ENCODE measurements at regions not wholly inside any gene's neighbourhood (a gene's known extent, or its start where the extent isn't known, plus 50 kb on each side); places are given as distances from the start of the nearest gene placed in this dataset.

DNA sequence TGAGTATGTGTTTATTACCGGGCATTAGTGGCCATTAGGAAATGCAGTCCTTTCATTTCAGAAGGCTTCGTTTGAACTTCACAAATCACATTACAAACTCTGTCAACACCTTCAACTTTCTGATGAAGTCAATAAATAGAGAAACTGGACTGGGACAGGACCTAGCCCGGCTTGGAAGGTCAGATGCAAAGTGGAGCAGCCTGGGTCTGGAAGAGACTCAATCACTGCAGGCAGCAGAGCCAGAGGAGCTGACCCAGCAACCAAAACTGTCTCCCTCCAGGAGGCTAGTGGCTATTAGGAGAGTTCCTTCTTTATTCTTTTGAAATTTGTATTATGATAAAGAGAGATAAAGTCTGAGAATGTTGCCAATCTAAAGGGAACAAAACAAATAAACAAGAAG is 167.2 kb upstream of the SPOPL start:
- FAIRE-seq = no peak
- DNase-seq (ENCODE audit: insufficient read length, low spot score) = no peak
- TF ChIP-seq, protein P1, sequence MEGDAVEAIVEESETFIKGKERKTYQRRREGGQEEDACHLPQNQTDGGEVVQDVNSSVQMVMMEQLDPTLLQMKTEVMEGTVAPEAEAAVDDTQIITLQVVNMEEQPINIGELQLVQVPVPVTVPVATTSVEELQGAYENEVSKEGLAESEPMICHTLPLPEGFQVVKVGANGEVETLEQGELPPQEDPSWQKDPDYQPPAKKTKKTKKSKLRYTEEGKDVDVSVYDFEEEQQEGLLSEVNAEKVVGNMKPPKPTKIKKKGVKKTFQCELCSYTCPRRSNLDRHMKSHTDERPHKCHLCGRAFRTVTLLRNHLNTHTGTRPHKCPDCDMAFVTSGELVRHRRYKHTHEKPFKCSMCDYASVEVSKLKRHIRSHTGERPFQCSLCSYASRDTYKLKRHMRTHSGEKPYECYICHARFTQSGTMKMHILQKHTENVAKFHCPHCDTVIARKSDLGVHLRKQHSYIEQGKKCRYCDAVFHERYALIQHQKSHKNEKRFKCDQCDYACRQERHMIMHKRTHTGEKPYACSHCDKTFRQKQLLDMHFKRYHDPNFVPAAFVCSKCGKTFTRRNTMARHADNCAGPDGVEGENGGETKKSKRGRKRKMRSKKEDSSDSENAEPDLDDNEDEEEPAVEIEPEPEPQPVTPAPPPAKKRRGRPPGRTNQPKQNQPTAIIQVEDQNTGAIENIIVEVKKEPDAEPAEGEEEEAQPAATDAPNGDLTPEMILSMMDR (IDR thresholded peaks at IDR 0.05; ENCODE audit: insufficient read depth, missing control alignments) = no peak

- TF ChIP-seq, protein P1 (IDR thresholded peaks at IDR 0.05; ENCODE audit: insufficient read depth, missing control alignments) = no peak
- no peak for FAIRE-seq
- no peak for DNase-seq (ENCODE audit: insufficient read length, low spot score)
Observed at GRCh38 chr2:138335036-138335435, 166.5 kb upstream of the SPOPL start.

GRCh38 chr2:138336146-138336545 is 165.4 kb upstream of the SPOPL start:
- FAIRE-seq (no peak), DNase-seq (ENCODE audit: insufficient read length, low spot score) (no peak)
- TF ChIP-seq, protein P1 (IDR thresholded peaks at IDR 0.05; ENCODE audit: insufficient read depth, missing control alignments) = no peak

GRCh38 chr2:138355244-138355643 is 146.3 kb upstream of the SPOPL start:
- no peak for FAIRE-seq
- no peak for DNase-seq (ENCODE audit: insufficient read length, low spot score)
- TF ChIP-seq, protein P1 (IDR thresholded peaks at IDR 0.05; ENCODE audit: insufficient read depth, missing control alignments) = no peak

- DNase-seq (ENCODE audit: insufficient read length, low spot score) = no peak
Observed at GRCh38 chr2:138356178-138356577, 145.4 kb upstream of the SPOPL start.

GRCh38 chr2:138359532-138359931 is 142.0 kb upstream of the SPOPL start:
- DNase-seq (ENCODE audit: insufficient read length, low spot score) (no peak), FAIRE-seq (no peak)
- TF ChIP-seq, protein P1 (IDR thresholded peaks at IDR 0.05; ENCODE audit: insufficient read depth, missing control alignments) = no peak

More at GRCh38 chr2:138356178-138356577, 145.4 kb upstream of the SPOPL start:
- TF ChIP-seq, protein P1 (IDR thresholded peaks at IDR 0.05; ENCODE audit: insufficient read depth, missing control alignments) = no peak
- no peak for FAIRE-seq

DNA sequence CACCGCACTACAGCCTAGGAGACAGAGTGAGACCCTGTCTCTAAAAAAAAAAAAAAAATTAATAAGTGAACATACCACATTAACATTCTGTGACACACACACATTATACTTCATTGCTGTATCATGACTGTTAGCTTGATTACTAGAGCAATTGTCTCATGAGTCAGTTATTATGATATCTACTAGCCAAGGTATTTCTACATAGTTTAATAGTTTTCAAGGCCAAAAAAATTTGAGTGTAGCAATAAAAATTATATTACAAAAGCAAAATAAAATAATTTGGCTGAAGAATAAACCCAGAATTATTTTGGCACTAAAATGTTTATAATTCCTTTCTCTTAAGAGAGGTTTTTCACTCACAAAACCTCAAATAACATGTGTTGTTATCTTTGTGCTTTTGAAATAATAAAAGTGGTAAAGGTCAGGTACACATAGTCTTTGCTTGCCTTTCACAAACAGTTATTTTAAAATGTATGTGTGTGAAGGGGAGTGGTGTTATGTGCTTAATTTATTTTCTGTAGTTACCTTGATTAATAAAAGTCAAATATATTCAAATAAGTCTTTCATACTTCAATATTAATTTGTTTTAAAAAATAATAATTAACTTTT is 136.9 kb upstream of the SPOPL start:
- no peak for FAIRE-seq
- no peak for DNase-seq (ENCODE audit: insufficient read length, low spot score)
- TF ChIP-seq, protein P1 (IDR thresholded peaks at IDR 0.05; ENCODE audit: insufficient read depth, missing control alignments) = no peak

Measured in D721Med (cell line).